GM18508 (cell line): ENCODE measurements at regions not wholly inside any gene's neighbourhood (a gene's known extent, or its start where the extent isn't known, plus 50 kb on each side); places are given as distances from the start of the nearest gene placed in this dataset.
A peak's percentile ranks its signal among the peaks of the same experiment; 100 is the strongest.

Experiments
- ATAC-seq: cut with Tn5 transposase; IDR thresholded peaks from one replicate; pipeline ENCODE4 v1.9.1; 2021; ENCODE audit warnings: moderate number of reproducible peaks; ENCODE audit not compliant: insufficient read depth, unreplicated experiment

- no peak for ATAC-seq
Measured at GRCh38 chr12:92585115-92585727, 117.6 kb upstream of the PLEKHG7 start.

GRCh38 chr12:92583910-92584309, 118.9 kb upstream of the PLEKHG7 start:
- no peak for ATAC-seq

GRCh38 chr12:92582893-92583292, 119.9 kb upstream of the PLEKHG7 start:
- ATAC-seq = no peak

GRCh38 chr12:92582475-92582874, 120.3 kb upstream of the PLEKHG7 start:
- no peak for ATAC-seq

- ATAC-seq = no peak
Measured at GRCh38 chr12:92581604-92582003, 121.2 kb upstream of the PLEKHG7 start.

GRCh38 chr12:92574911-92575570, 127.7 kb upstream of the PLEKHG7 start:
- no peak for ATAC-seq

GRCh38 chr12:92574051-92574783, 128.6 kb upstream of the PLEKHG7 start:
- ATAC-seq = no peak

GRCh38 chr12:92573104-92573503, 129.7 kb upstream of the PLEKHG7 start:
- no peak for ATAC-seq

- no peak for ATAC-seq
Measured at GRCh38 chr12:92571844-92572543, 130.8 kb upstream of the PLEKHG7 start.

GRCh38 chr12:92571169-92571568, 131.6 kb upstream of the PLEKHG7 start:
- no peak for ATAC-seq

GRCh38 chr12:92570056-92570753, 132.6 kb upstream of the PLEKHG7 start:
- peak; percentile 82 for ATAC-seq

- ATAC-seq = no peak
Measured at GRCh38 chr12:92568691-92569090, 134.1 kb upstream of the PLEKHG7 start.

- ATAC-seq = no peak
Measured at GRCh38 chr12:92566448-92567019, 136.3 kb upstream of the PLEKHG7 start.

GRCh38 chr12:92563819-92564218, 139.0 kb upstream of the PLEKHG7 start:
- no peak for ATAC-seq

- ATAC-seq = no peak
Measured at GRCh38 chr12:92562063-92562734, 140.6 kb upstream of the PLEKHG7 start.

GRCh38 chr12:92561543-92561899, 141.3 kb upstream of the PLEKHG7 start:
- no peak for ATAC-seq

- ATAC-seq = no peak
Measured at GRCh38 chr12:92560713-92561542, 141.9 kb upstream of the PLEKHG7 start.

- no peak for ATAC-seq
Measured at GRCh38 chr12:92558806-92559205, 144.0 kb upstream of the PLEKHG7 start.
